ENCODE measurements at regions not wholly inside any gene's neighbourhood (a gene's known extent, or its start where the extent isn't known, plus 50 kb on each side); places are given as distances from the start of the nearest gene placed in this dataset.

- no peak overlapping the region for H2AK5ac ChIP-seq (ENCODE audit: low read length, severe bottlenecking)
- no peaks in the 10 kb centered on the region for H3K79me1 ChIP-seq (replicated peaks; ENCODE audit: low read length, poor library complexity, severe bottlenecking)
- no peaks in the 10 kb centered on the region for H3K9me3 ChIP-seq (ENCODE audit: control insufficient read depth, low read length)
- no peaks in the 10 kb centered on the region for H3K4me1 ChIP-seq (ENCODE audit: control insufficient read depth, insufficient read depth, low read depth, low read length)
- no peak overlapping the region for H3K4me3 ChIP-seq (ENCODE audit: insufficient read depth in 1 of 2, low read depth in 1 of 2, low read length in 2 of 2)
- H3K4ac ChIP-seq (ENCODE audit: low read depth in 1 of 2, low read length in 2 of 2) = no peak overlapping the region
- no peak overlapping the region for H4K91ac ChIP-seq (ENCODE audit: low read length)
- no peak overlapping the region for H3K4me2 ChIP-seq (ENCODE audit: low read length, poor library complexity, severe bottlenecking)
- H2BK15ac ChIP-seq (ENCODE audit: low read depth, poor library complexity, severe bottlenecking) = no peak overlapping the region
- H2BK5ac ChIP-seq (ENCODE audit: low read depth, low read length, poor library complexity, severe bottlenecking) = no peak overlapping the region
- H3K9ac ChIP-seq (ENCODE audit: low read length) = no peak overlapping the region
- no peak overlapping the region for H2AFZ ChIP-seq (ENCODE audit: low read depth, low read length)
- H3K14ac ChIP-seq (ENCODE audit: low read length in 2 of 2) = no peak overlapping the region
- no peak for DNase-seq
- no peak overlapping the region for H2BK12ac ChIP-seq (ENCODE audit: low read length in 2 of 2)
- H3K23ac ChIP-seq (ENCODE audit: low read length in 2 of 2) = no peak overlapping the region
- 100% methylated on average over 1 of the region's 2 CpGs for whole genome bisulfite sequencing
- H3K18ac ChIP-seq (ENCODE audit: low read depth in 1 of 2, low read length in 2 of 2) = no peak overlapping the region
- H3K36me3 ChIP-seq (ENCODE audit: control insufficient read depth in 1 of 2, insufficient read depth in 2 of 2, low read depth in 1 of 2, low read length in 2 of 2) = no peaks in the 10 kb centered on the region
- H3K27ac ChIP-seq (ENCODE audit: low read length, poor library complexity, severe bottlenecking) = no peak overlapping the region
- H3K27me3 ChIP-seq (ENCODE audit: control insufficient read depth in 1 of 2, insufficient read depth in 1 of 2, low read length in 2 of 2) = no peaks in the 10 kb centered on the region
- no peak overlapping the region for H4K8ac ChIP-seq (ENCODE audit: low read length)
- H2BK120ac ChIP-seq (ENCODE audit: low read depth, low read length) = no peak overlapping the region
Observed at GRCh38 chr2:66802877-66803276, 368.0 kb downstream of the MEIS1 start.

GRCh38 chr2:66803726-66804125, 368.8 kb downstream of the MEIS1 start:
- no peaks in the 10 kb centered on the region for H3K27me3 ChIP-seq (ENCODE audit: control insufficient read depth in 1 of 2, insufficient read depth in 1 of 2, low read length in 2 of 2)
- no CpG with 5 or more reads among the region's 2 CpGs for WGBS

GRCh38 chr2:66805016-66805865, 370.3 kb downstream of the MEIS1 start:
- no peak overlapping the region for H4K91ac ChIP-seq (ENCODE audit: low read length)
- H2AK5ac ChIP-seq (ENCODE audit: low read length, severe bottlenecking) = no peak overlapping the region

More at GRCh38 chr2:66803726-66804125, 368.8 kb downstream of the MEIS1 start:
- no peaks in the 10 kb centered on the region for H3K79me1 ChIP-seq (replicated peaks; ENCODE audit: low read length, poor library complexity, severe bottlenecking)
- H2AFZ ChIP-seq (ENCODE audit: low read depth, low read length) = peak overlapping the region; percentile 14
- no peak for DNase-seq
- H3K9ac ChIP-seq (ENCODE audit: low read length) = no peak overlapping the region
- H4K91ac ChIP-seq (ENCODE audit: low read length) = no peak overlapping the region
- no peaks in the 10 kb centered on the region for H3K4me1 ChIP-seq (ENCODE audit: control insufficient read depth, insufficient read depth, low read depth, low read length)
- H3K4me2 ChIP-seq (ENCODE audit: low read length, poor library complexity, severe bottlenecking) = no peak overlapping the region
- H3K14ac ChIP-seq (ENCODE audit: low read length in 2 of 2) = no peak overlapping the region
- H3K27ac ChIP-seq (ENCODE audit: low read length, poor library complexity, severe bottlenecking) = no peak overlapping the region
- no peak overlapping the region for H2BK15ac ChIP-seq (ENCODE audit: low read depth, poor library complexity, severe bottlenecking)
- no peak overlapping the region for H3K18ac ChIP-seq (ENCODE audit: low read depth in 1 of 2, low read length in 2 of 2)
- H2BK120ac ChIP-seq (ENCODE audit: low read depth, low read length) = no peak overlapping the region
- H3K36me3 ChIP-seq (ENCODE audit: control insufficient read depth in 1 of 2, insufficient read depth in 2 of 2, low read depth in 1 of 2, low read length in 2 of 2) = no peaks in the 10 kb centered on the region
- H2BK5ac ChIP-seq (ENCODE audit: low read depth, low read length, poor library complexity, severe bottlenecking) = no peak overlapping the region
- H3K23ac ChIP-seq (ENCODE audit: low read length in 2 of 2) = no peak overlapping the region
- H3K4ac ChIP-seq (ENCODE audit: low read depth in 1 of 2, low read length in 2 of 2) = no peak overlapping the region
- H4K8ac ChIP-seq (ENCODE audit: low read length) = no peak overlapping the region
- no peak overlapping the region for H2AK5ac ChIP-seq (ENCODE audit: low read length, severe bottlenecking)
- H3K4me3 ChIP-seq (ENCODE audit: insufficient read depth in 1 of 2, low read depth in 1 of 2, low read length in 2 of 2) = no peak overlapping the region
- H3K9me3 ChIP-seq (ENCODE audit: control insufficient read depth, low read length) = no peaks in the 10 kb centered on the region
- no peak overlapping the region for H2BK12ac ChIP-seq (ENCODE audit: low read length in 2 of 2)

GRCh38 chr2:66805968-66806367, 371.0 kb downstream of the MEIS1 start:
- no peaks in the 10 kb centered on the region for H3K36me3 ChIP-seq (ENCODE audit: control insufficient read depth in 1 of 2, insufficient read depth in 2 of 2, low read depth in 1 of 2, low read length in 2 of 2)
- no peak overlapping the region for H3K4me3 ChIP-seq (ENCODE audit: insufficient read depth in 1 of 2, low read depth in 1 of 2, low read length in 2 of 2)
- no peaks in the 10 kb centered on the region for H3K79me1 ChIP-seq (replicated peaks; ENCODE audit: low read length, poor library complexity, severe bottlenecking)
- no peak overlapping the region for H3K4me2 ChIP-seq (ENCODE audit: low read length, poor library complexity, severe bottlenecking)
- no peak overlapping the region for H3K9ac ChIP-seq (ENCODE audit: low read length)
- H3K27ac ChIP-seq (ENCODE audit: low read length, poor library complexity, severe bottlenecking) = no peak overlapping the region
- H4K91ac ChIP-seq (ENCODE audit: low read length) = no peak overlapping the region
- no peak overlapping the region for H2BK12ac ChIP-seq (ENCODE audit: low read length in 2 of 2)
- H2BK5ac ChIP-seq (ENCODE audit: low read depth, low read length, poor library complexity, severe bottlenecking) = no peak overlapping the region
- H3K14ac ChIP-seq (ENCODE audit: low read length in 2 of 2) = no peak overlapping the region
- no peak overlapping the region for H2BK120ac ChIP-seq (ENCODE audit: low read depth, low read length)
- H2BK15ac ChIP-seq (ENCODE audit: low read depth, poor library complexity, severe bottlenecking) = no peak overlapping the region
- no peak overlapping the region for H2AK5ac ChIP-seq (ENCODE audit: low read length, severe bottlenecking)
- no peaks in the 10 kb centered on the region for H3K27me3 ChIP-seq (ENCODE audit: control insufficient read depth in 1 of 2, insufficient read depth in 1 of 2, low read length in 2 of 2)
- H4K8ac ChIP-seq (ENCODE audit: low read length) = no peak overlapping the region
- DNase-seq = no peak
- no peak overlapping the region for H3K23ac ChIP-seq (ENCODE audit: low read length in 2 of 2)
- no peaks in the 10 kb centered on the region for H3K9me3 ChIP-seq (ENCODE audit: control insufficient read depth, low read length)
- WGBS = no CpG with 5 or more reads among the region's 3 CpGs
- H3K4me1 ChIP-seq (ENCODE audit: control insufficient read depth, insufficient read depth, low read depth, low read length) = no peaks in the 10 kb centered on the region
- H3K18ac ChIP-seq (ENCODE audit: low read depth in 1 of 2, low read length in 2 of 2) = no peak overlapping the region
- H2AFZ ChIP-seq (ENCODE audit: low read depth, low read length) = no peak overlapping the region
- no peak overlapping the region for H3K4ac ChIP-seq (ENCODE audit: low read depth in 1 of 2, low read length in 2 of 2)

More at GRCh38 chr2:66805016-66805865, 370.3 kb downstream of the MEIS1 start:
- WGBS = 80% methylated on average over 6 of the region's 8 CpGs
- Histone ChIP-seq H3K9me3 (ENCODE audit: control insufficient read depth, low read length) (no peaks in the 10 kb centered on the region), H3K23ac (ENCODE audit: low read length in 2 of 2) (no peak overlapping the region), H3K27me3 (ENCODE audit: control insufficient read depth in 1 of 2, insufficient read depth in 1 of 2, low read length in 2 of 2) (no peaks in the 10 kb centered on the region), H3K4me2 (ENCODE audit: low read length, poor library complexity, severe bottlenecking) (no peak overlapping the region), H4K8ac (ENCODE audit: low read length) (no peak overlapping the region), H2AFZ (ENCODE audit: low read depth, low read length) (no peak overlapping the region), H3K27ac (ENCODE audit: low read length, poor library complexity, severe bottlenecking) (no peak overlapping the region), H3K4me3 (ENCODE audit: insufficient read depth in 1 of 2, low read depth in 1 of 2, low read length in 2 of 2) (no peak overlapping the region), H3K4me1 (ENCODE audit: control insufficient read depth, insufficient read depth, low read depth, low read length) (no peaks in the 10 kb centered on the region), H3K18ac (ENCODE audit: low read depth in 1 of 2, low read length in 2 of 2) (no peak overlapping the region), H2BK120ac (ENCODE audit: low read depth, low read length) (no peak overlapping the region), H2BK5ac (ENCODE audit: low read depth, low read length, poor library complexity, severe bottlenecking) (no peak overlapping the region), H2BK15ac (ENCODE audit: low read depth, poor library complexity, severe bottlenecking) (no peak overlapping the region), H3K36me3 (ENCODE audit: control insufficient read depth in 1 of 2, insufficient read depth in 2 of 2, low read depth in 1 of 2, low read length in 2 of 2) (no peaks in the 10 kb centered on the region), H3K9ac (ENCODE audit: low read length) (no peak overlapping the region), H3K4ac (ENCODE audit: low read depth in 1 of 2, low read length in 2 of 2) (no peak overlapping the region), H3K14ac (ENCODE audit: low read length in 2 of 2) (peak overlapping the region in 1 of 2 experiments; percentile 71), H3K79me1 (replicated peaks; ENCODE audit: low read length, poor library complexity, severe bottlenecking) (no peaks in the 10 kb centered on the region), H2BK12ac (ENCODE audit: low read length in 2 of 2) (peak overlapping the region in 1 of 2 experiments; percentile 39)
- peak; percentile 34 for DNase-seq

Data from mesenchymal stem cell (in vitro differentiated cells and primary cell).